ENCODE measurements at regions not wholly inside any gene's neighbourhood (a gene's known extent, or its start where the extent isn't known, plus 50 kb on each side); places are given as distances from the start of the nearest gene placed in this dataset.

DNA sequence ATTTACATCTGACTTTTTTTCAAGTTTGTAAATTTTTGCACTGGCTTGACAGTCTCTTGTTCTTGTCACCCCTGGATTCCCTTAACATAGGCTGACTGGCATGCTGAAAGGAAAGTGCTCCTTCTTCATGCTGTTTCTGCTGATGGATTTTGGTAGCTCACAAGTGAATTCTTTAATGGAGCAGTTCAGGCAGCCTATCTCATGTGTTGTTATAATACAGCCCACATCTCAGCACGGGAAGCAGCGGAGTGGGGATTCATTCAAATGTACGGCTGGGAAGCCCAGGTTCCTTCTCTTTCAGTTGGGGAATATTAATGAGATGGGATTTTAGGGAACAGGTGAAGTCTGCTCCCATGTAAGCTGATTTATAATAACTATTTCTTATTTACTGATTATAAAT, 142.8 kb downstream of the CD8B2 start:
- H3K27me3 ChIP-seq (ENCODE audit: insufficient read depth, insufficient read length), result no peaks in the 10 kb centered on the region
- H3K4me1 ChIP-seq (ENCODE audit: insufficient read depth, insufficient read length), result no peaks in the 10 kb centered on the region
- H3K4me3 ChIP-seq (ENCODE audit: insufficient read length, low read depth), result no peak overlapping the region
- no peak overlapping the region for H3K9ac ChIP-seq (ENCODE audit: insufficient read length, low read depth)
- H3K36me3 ChIP-seq (ENCODE audit: insufficient read depth, insufficient read length, low read length), result no peaks in the 10 kb centered on the region
- DNase-seq (ENCODE audit: low read depth, low spot score), result no peak
- TF ChIP-seq SUZ12 (IDR thresholded peaks at IDR 0.05; ENCODE audit: extremely low read depth, insufficient read depth, insufficient read length), result no peak
- TF ChIP-seq YY1 (IDR thresholded peaks at IDR 0.05; ENCODE audit: insufficient read depth, insufficient read length), result no peak
- TF ChIP-seq ZNF274 (IDR thresholded peaks at IDR 0.05; ENCODE audit: low read depth, low read length), result no peak
- peaks cover 23% of the 10 kb centered on the region; the same call in 1 of the 2 replicates for H3K9me3 ChIP-seq (ENCODE audit: insufficient read depth, low read length)

DNA sequence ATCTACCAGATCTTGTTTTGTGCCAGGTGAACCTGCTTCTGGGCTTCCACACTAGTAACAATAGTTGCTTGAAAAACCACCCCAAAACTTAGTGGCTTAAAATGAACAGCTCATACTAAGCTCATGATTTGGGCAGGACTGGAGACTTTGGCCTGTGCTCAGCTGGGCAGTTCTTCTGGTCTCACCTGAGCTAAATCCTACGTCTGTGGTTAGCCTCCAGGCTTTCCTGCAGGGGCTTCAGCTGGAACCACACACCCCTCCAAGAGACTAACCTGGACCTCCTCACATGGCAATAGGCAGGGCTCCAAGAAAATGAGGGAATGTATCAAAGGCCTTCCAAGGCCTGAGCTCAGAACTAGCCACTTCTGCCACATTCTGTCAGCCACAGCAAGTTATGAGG, 144.1 kb downstream of the CD8B2 start:
- no peaks in the 10 kb centered on the region for H3K27me3 ChIP-seq (ENCODE audit: insufficient read depth, insufficient read length)
- H3K4me3 ChIP-seq (ENCODE audit: insufficient read length, low read depth), result no peak overlapping the region
- TF ChIP-seq ZNF274 (IDR thresholded peaks at IDR 0.05; ENCODE audit: low read depth, low read length), result no peak
- no peak for TF ChIP-seq YY1 (IDR thresholded peaks at IDR 0.05; ENCODE audit: insufficient read depth, insufficient read length)
- TF ChIP-seq SUZ12 (IDR thresholded peaks at IDR 0.05; ENCODE audit: extremely low read depth, insufficient read depth, insufficient read length), result no peak
- H3K4me1 ChIP-seq (ENCODE audit: insufficient read depth, insufficient read length), result no peaks in the 10 kb centered on the region
- H3K9me3 ChIP-seq (ENCODE audit: insufficient read depth, low read length), result peaks cover 23% of the 10 kb centered on the region; the same call in 1 of the 2 replicates
- no peak overlapping the region for H3K9ac ChIP-seq (ENCODE audit: insufficient read length, low read depth)
- DNase-seq (ENCODE audit: low read depth, low spot score), result no peak
- no peaks in the 10 kb centered on the region for H3K36me3 ChIP-seq (ENCODE audit: insufficient read depth, insufficient read length, low read length)

DNA sequence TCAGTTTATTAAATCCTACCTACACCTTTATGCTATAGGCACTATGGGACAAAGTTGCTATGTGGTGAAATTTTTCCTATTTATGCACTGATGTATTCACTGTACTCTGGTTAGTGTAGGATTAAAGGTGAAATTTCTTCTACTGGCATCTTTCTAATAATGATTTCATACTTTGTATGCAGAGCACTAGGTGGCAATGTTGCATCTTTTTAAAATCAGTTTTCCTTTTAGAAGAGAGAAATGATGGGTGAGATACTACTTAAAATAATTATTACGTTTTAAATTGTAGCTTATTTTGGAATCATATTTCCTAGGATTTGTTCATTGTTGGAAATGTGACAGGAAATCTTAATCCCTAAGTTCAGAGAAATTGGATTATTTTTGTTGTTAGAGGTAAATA, 150.9 kb downstream of the CD8B2 start:
- no peaks in the 10 kb centered on the region for H3K9me3 ChIP-seq (ENCODE audit: insufficient read depth, low read length)
- DNase-seq (ENCODE audit: low read depth, low spot score), result no peak
- TF ChIP-seq ZNF274 (IDR thresholded peaks at IDR 0.05; ENCODE audit: low read depth, low read length) (no peak), YY1 (IDR thresholded peaks at IDR 0.05; ENCODE audit: insufficient read depth, insufficient read length) (no peak), SUZ12 (IDR thresholded peaks at IDR 0.05; ENCODE audit: extremely low read depth, insufficient read depth, insufficient read length) (no peak)
- H3K4me3 ChIP-seq (ENCODE audit: insufficient read length, low read depth), result no peak overlapping the region
- no peaks in the 10 kb centered on the region for H3K36me3 ChIP-seq (ENCODE audit: insufficient read depth, insufficient read length, low read length)
- no peaks in the 10 kb centered on the region for H3K4me1 ChIP-seq (ENCODE audit: insufficient read depth, insufficient read length)
- H3K9ac ChIP-seq (ENCODE audit: insufficient read length, low read depth), result no peak overlapping the region
- H3K27me3 ChIP-seq (ENCODE audit: insufficient read depth, insufficient read length), result no peaks in the 10 kb centered on the region

DNA sequence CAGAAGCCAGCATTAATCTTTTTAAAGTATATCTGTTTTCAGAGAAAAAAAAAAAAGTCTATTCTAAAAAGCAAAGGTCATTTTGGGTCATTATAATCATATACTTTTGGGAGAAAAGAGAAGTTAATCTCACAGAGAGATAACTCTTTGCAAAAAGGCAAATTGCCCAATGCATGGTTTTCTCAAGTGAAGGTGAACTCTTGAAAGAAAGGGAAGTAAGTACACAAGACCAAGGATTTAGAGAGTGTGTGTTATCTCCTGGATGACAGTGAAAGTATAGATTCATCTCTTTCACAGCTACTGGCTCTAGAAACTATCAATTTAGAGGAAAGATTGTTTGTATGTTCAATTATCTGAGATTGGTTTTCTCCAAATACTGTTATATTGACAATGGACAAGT, 151.4 kb downstream of the CD8B2 start:
- no peak for DNase-seq (ENCODE audit: low read depth, low spot score)
- H3K36me3 ChIP-seq (ENCODE audit: insufficient read depth, insufficient read length, low read length), result no peaks in the 10 kb centered on the region
- no peak overlapping the region for H3K4me3 ChIP-seq (ENCODE audit: insufficient read length, low read depth)
- no peaks in the 10 kb centered on the region for H3K4me1 ChIP-seq (ENCODE audit: insufficient read depth, insufficient read length)
- no peaks in the 10 kb centered on the region for H3K9me3 ChIP-seq (ENCODE audit: insufficient read depth, low read length)
- no peak overlapping the region for H3K9ac ChIP-seq (ENCODE audit: insufficient read length, low read depth)
- H3K27me3 ChIP-seq (ENCODE audit: insufficient read depth, insufficient read length), result no peaks in the 10 kb centered on the region
- TF ChIP-seq SUZ12 (IDR thresholded peaks at IDR 0.05; ENCODE audit: extremely low read depth, insufficient read depth, insufficient read length), result no peak
- no peak for TF ChIP-seq YY1 (IDR thresholded peaks at IDR 0.05; ENCODE audit: insufficient read depth, insufficient read length)

DNA sequence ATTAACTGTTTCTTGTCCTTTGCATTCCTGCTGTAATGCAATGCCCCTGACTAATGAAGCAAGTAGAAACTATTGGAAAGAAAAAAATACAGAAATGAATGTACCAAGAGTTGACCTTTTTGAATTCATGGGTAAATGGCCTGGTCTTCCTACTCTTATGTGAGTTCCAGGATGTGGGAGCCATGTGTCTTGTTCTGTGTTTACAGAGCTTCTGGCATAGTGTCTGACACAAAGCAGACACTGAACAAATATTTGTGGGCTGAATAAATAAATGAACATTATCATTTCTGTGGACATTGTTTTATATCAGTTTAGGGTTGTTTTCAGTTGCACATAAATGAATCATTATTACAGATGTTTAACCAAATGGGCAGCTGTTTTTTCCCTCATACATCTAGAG, 155.5 kb downstream of the CD8B2 start:
- no peaks in the 10 kb centered on the region for H3K36me3 ChIP-seq (ENCODE audit: insufficient read depth, insufficient read length, low read length)
- no peak overlapping the region for H3K9ac ChIP-seq (ENCODE audit: insufficient read length, low read depth)
- H3K9me3 ChIP-seq (ENCODE audit: insufficient read depth, low read length), result no peaks in the 10 kb centered on the region
- no peak overlapping the region for H3K4me3 ChIP-seq (ENCODE audit: insufficient read length, low read depth)
- H3K27me3 ChIP-seq (ENCODE audit: insufficient read depth, insufficient read length), result no peaks in the 10 kb centered on the region
- TF ChIP-seq ZNF274 (IDR thresholded peaks at IDR 0.05; ENCODE audit: low read depth, low read length) (no peak), YY1 (IDR thresholded peaks at IDR 0.05; ENCODE audit: insufficient read depth, insufficient read length) (no peak), SUZ12 (IDR thresholded peaks at IDR 0.05; ENCODE audit: extremely low read depth, insufficient read depth, insufficient read length) (no peak)
- no peak for DNase-seq (ENCODE audit: low read depth, low spot score)
- no peaks in the 10 kb centered on the region for H3K4me1 ChIP-seq (ENCODE audit: insufficient read depth, insufficient read length)

DNA sequence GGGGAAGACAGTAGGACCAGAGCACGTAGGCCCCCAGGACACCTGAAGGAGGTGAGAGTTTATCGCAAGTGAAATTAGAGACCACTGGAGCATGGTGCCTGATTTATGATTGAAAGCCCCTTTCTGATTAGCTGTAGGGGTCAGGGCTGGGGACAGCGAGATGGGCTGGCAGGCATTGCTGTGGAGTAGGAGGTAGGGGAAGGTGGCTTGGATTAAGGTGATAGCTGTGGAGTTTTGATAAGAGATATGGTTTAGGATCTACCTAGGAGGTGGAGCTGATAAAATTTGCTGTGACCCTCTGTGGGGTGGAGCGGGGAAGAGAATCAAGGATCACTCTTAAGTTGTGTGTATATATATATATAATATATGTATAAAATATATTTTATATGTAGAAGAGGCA, 157.5 kb downstream of the CD8B2 start:
- Histone ChIP-seq H3K27me3 (ENCODE audit: insufficient read depth, insufficient read length) (no peaks in the 10 kb centered on the region), H3K9me3 (ENCODE audit: insufficient read depth, low read length) (no peaks in the 10 kb centered on the region), H3K36me3 (ENCODE audit: insufficient read depth, insufficient read length, low read length) (no peaks in the 10 kb centered on the region), H3K4me3 (ENCODE audit: insufficient read length, low read depth) (no peak overlapping the region), H3K4me1 (ENCODE audit: insufficient read depth, insufficient read length) (no peaks in the 10 kb centered on the region), H3K9ac (ENCODE audit: insufficient read length, low read depth) (no peak overlapping the region)
- no peak for DNase-seq (ENCODE audit: low read depth, low spot score)
- TF ChIP-seq ZNF274 (IDR thresholded peaks at IDR 0.05; ENCODE audit: low read depth, low read length), result no peak
- no peak for TF ChIP-seq SUZ12 (IDR thresholded peaks at IDR 0.05; ENCODE audit: extremely low read depth, insufficient read depth, insufficient read length)
- no peak for TF ChIP-seq YY1 (IDR thresholded peaks at IDR 0.05; ENCODE audit: insufficient read depth, insufficient read length)

DNA sequence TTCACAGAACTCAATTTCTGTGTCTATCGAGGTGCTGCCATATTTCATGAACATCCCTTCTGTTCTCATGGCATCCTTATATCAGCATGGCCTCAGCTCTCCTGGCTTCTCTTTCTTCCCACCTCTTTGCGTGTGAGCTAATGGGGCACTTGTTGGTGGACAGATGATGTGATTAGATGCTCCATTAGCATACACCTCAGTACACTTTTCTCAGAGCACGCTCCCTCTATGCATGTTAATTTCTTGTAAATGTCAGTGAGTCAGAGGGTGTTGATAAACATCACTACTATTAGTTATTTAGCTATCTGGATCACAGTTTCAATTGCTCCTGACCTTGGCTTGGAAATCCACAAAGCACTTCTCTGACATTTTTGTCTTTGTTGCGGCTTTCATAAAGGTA, 159.4 kb downstream of the CD8B2 start:
- H3K27me3 ChIP-seq (ENCODE audit: insufficient read depth, insufficient read length), result no peaks in the 10 kb centered on the region
- DNase-seq (ENCODE audit: low read depth, low spot score), result no peak
- H3K4me1 ChIP-seq (ENCODE audit: insufficient read depth, insufficient read length), result no peaks in the 10 kb centered on the region
- H3K36me3 ChIP-seq (ENCODE audit: insufficient read depth, insufficient read length, low read length), result no peaks in the 10 kb centered on the region
- no peak overlapping the region for H3K9ac ChIP-seq (ENCODE audit: insufficient read length, low read depth)
- H3K4me3 ChIP-seq (ENCODE audit: insufficient read length, low read depth), result no peak overlapping the region
- H3K9me3 ChIP-seq (ENCODE audit: insufficient read depth, low read length), result no peaks in the 10 kb centered on the region
- TF ChIP-seq ZNF274 (IDR thresholded peaks at IDR 0.05; ENCODE audit: low read depth, low read length), result no peak
- TF ChIP-seq YY1 (IDR thresholded peaks at IDR 0.05; ENCODE audit: insufficient read depth, insufficient read length), result no peak
- TF ChIP-seq SUZ12 (IDR thresholded peaks at IDR 0.05; ENCODE audit: extremely low read depth, insufficient read depth, insufficient read length), result no peak

DNA sequence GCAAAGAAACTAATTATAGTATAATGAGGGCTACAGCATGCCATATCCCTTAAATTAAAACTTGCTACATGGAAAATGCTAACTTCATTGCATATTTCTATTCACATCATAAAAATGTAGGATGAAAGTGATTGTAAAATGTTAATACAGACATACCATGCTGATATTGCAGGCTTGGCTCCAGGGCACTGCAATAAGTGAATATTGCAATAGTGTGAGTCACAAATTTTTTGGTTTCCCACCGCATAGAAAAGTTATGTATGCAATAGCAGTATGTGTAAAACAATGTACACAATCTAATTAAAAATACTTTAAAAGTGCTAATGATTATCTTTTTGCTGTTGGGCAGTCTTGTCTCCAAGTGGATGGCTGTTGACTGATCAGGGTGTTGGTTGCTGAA, 162.1 kb downstream of the CD8B2 start:
- Histone ChIP-seq H3K36me3 (ENCODE audit: insufficient read depth, insufficient read length, low read length) (no peaks in the 10 kb centered on the region), H3K9me3 (ENCODE audit: insufficient read depth, low read length) (no peaks in the 10 kb centered on the region), H3K27me3 (ENCODE audit: insufficient read depth, insufficient read length) (no peaks in the 10 kb centered on the region), H3K4me1 (ENCODE audit: insufficient read depth, insufficient read length) (no peaks in the 10 kb centered on the region), H3K9ac (ENCODE audit: insufficient read length, low read depth) (no peak overlapping the region), H3K4me3 (ENCODE audit: insufficient read length, low read depth) (no peak overlapping the region)
- no peak for TF ChIP-seq ZNF274 (IDR thresholded peaks at IDR 0.05; ENCODE audit: low read depth, low read length)
- no peak for TF ChIP-seq YY1 (IDR thresholded peaks at IDR 0.05; ENCODE audit: insufficient read depth, insufficient read length)
- TF ChIP-seq SUZ12 (IDR thresholded peaks at IDR 0.05; ENCODE audit: extremely low read depth, insufficient read depth, insufficient read length), result no peak
- no peak for DNase-seq (ENCODE audit: low read depth, low spot score)

Data from NT2/D1 (cell line).